Naive thymus-derived CD8-positive, alpha-beta T cell (primary cell): ENCODE measurements at regions not wholly inside any gene's neighbourhood (a gene's known extent, or its start where the extent isn't known, plus 50 kb on each side); places are given as distances from the start of the nearest gene placed in this dataset.
"Not testable (repeated sequence)": the region's sequence is repeated elsewhere in the genome, so short reads cannot be mapped to it uniquely, and the experiment has no call there.

ENCODE experiments used
- ATAC-seq, 2 donors: fragments of 150-1000 bp; cut with Tn5 transposase in 1 of 2; sonication (Bioruptor Pico), chemical (Tn5 transposase) in 1 of 2; 1 replicate in 1 of 2; 2 replicates in 1 of 2; pipeline ENCODE4 v1.10.0; 2021; ENCODE audit warnings: mild to moderate bottlenecking in 2 of 2, moderate library complexity in 2 of 2
- POLR2A ChIA-PET: fragments of 350-600 bp; sonication (Branson Sonifier 250); formaldehyde crosslinking; loops from one replicate; lab custom pipeline; 2021; ENCODE audit warnings: antibody characterized with exemption; lab: Charles Lee
- DNase-seq, 10 donors: peaks; one replicate each; pipeline versions ENCODE4 v3.0.0 to v3.0.0-alpha.2; 2020 to 2022
- H3K27ac Mint-ChIP-seq, 10 donors: one replicate each; pipeline ENCODE4 v1.8.0; 2020 to 2022; ENCODE audit warnings: mild to moderate bottlenecking in 10 of 10, mixed read lengths in 10 of 10, moderate library complexity in 4 of 10, inconsistent platforms in 1 of 10
- H3K27me3 Mint-ChIP-seq, 5 donors: one replicate each; pipeline ENCODE4 v1.8.0; 2021 to 2022; ENCODE audit warnings: mixed read lengths in 5 of 5
- H3K36me3 Mint-ChIP-seq, 3 donors: one replicate each; pipeline ENCODE4 v1.8.0; 2020 to 2022; ENCODE audit warnings: mixed read lengths in 3 of 3, mild to moderate bottlenecking in 2 of 3, inconsistent platforms in 1 of 3
- H3K4me1 Mint-ChIP-seq, 4 donors: one replicate each; pipeline ENCODE4 v1.8.0; 2021 to 2022; ENCODE audit warnings: mixed read lengths in 4 of 4
- H3K4me3 Mint-ChIP-seq, 10 donors: one replicate each; pipeline ENCODE4 v1.8.0; 2020 to 2022; ENCODE audit warnings: mild to moderate bottlenecking in 10 of 10, mixed read lengths in 10 of 10, moderate library complexity in 6 of 10, inconsistent platforms in 1 of 10
- H3K9me3 Mint-ChIP-seq, 9 donors: one replicate each; pipeline ENCODE4 v1.8.0; 2020 to 2022; ENCODE audit warnings: mixed read lengths in 9 of 9, mild to moderate bottlenecking in 3 of 9, inconsistent platforms in 1 of 9, moderate library complexity in 1 of 9

GRCh38 chr5:9761706-9762105 is 131.6 kb upstream of the TAS2R1 start:
- no peak overlapping the region for H3K4me3 Mint-ChIP-seq
- H3K27me3 Mint-ChIP-seq, result peaks cover 0 to 3% (median 0%) of the 10 kb centered on the region in 5 donors
- H3K27ac Mint-ChIP-seq, result no peak overlapping the region
- no peaks in the 10 kb centered on the region for H3K4me1 Mint-ChIP-seq
- H3K36me3 Mint-ChIP-seq, result no peaks in the 10 kb centered on the region
- DNase-seq, result no peak
- H3K9me3 Mint-ChIP-seq, result peaks cover 0 to 18% (median 3%) of the 10 kb centered on the region in 9 donors
- POLR2A ChIA-PET, result no interaction called here
- ATAC-seq, result no peak

DNA sequence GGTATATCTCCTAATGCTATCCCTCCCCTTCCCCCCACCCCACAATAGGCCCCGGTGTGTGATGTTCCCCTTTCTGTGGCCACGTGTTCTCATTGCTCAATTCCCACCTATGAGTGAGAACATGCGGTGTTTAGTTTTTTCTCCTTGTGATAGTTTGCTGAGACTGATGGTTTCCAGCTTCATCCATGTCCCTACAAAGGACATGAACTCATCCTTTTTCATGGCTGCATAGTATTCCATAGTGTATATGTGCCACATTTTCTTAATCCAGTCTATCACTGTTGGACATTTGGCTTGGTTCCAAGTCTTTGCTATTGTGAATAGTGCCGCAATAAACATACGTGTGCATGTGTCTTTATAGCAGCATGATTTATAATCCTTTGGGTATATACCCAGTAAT is 122.5 kb upstream of the TAS2R1 start:
- POLR2A ChIA-PET, DNase-seq, H3K4me1 Mint-ChIP-seq, H3K27me3 Mint-ChIP-seq, H3K36me3 Mint-ChIP-seq, H3K4me3 Mint-ChIP-seq, ATAC-seq, H3K27ac Mint-ChIP-seq: not testable (repeated sequence)
- peaks cover 0 to 17% (median 9%) of the 10 kb centered on the region in 9 donors for H3K9me3 Mint-ChIP-seq

DNA sequence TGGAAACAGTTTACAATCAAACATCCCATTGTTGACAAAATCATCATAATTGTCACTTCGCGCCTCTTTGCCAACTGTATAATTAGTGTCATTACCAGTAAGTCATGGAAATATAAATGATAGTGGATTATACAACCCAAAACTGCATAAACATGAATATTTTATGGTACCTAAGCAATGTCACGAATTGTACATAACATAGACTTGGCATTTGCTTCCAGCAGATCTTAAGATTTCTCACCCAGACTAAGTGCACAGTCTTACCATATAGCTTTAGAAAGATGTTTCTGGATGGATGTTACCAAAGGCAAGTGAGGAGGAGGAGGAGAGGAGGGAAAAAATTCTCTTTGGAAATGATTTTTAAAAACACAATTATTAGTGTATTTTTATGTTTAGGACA is 113.4 kb upstream of the TAS2R1 start:
- H3K27ac Mint-ChIP-seq, result no peak overlapping the region
- H3K9me3 Mint-ChIP-seq, result peaks cover 3 to 44% (median 10%) of the 10 kb centered on the region in 9 donors
- no peaks in the 10 kb centered on the region for H3K36me3 Mint-ChIP-seq
- POLR2A ChIA-PET, result no interaction called here
- ATAC-seq, result no peak
- H3K27me3 Mint-ChIP-seq, result peaks cover 0 to 3% (median 0%) of the 10 kb centered on the region in 5 donors
- H3K4me3 Mint-ChIP-seq, result no peak overlapping the region
- DNase-seq, result no peak
- H3K4me1 Mint-ChIP-seq, result no peaks in the 10 kb centered on the region

- DNase-seq, result no peak
- Mint-ChIP-seq H3K9me3 (peaks cover 1 to 38% (median 10%) of the 10 kb centered on the region in 9 donors), H3K27ac (no peak overlapping the region), H3K36me3 (no peaks in the 10 kb centered on the region), H3K4me1 (no peaks in the 10 kb centered on the region), H3K27me3 (peaks cover 0 to 3% (median 0%) of the 10 kb centered on the region in 5 donors), H3K4me3 (no peak overlapping the region)
- POLR2A ChIA-PET, result no interaction called here
- no peak for ATAC-seq
Measured at GRCh38 chr5:9742848-9743247, 112.7 kb upstream of the TAS2R1 start.

- no peaks in the 10 kb centered on the region for H3K36me3 Mint-ChIP-seq
- ATAC-seq (no peak), DNase-seq (no peak)
- no peaks in the 10 kb centered on the region for H3K4me1 Mint-ChIP-seq
- H3K27ac Mint-ChIP-seq, result no peak overlapping the region
- peaks cover 0 to 23% (median 3%) of the 10 kb centered on the region in 9 donors for H3K9me3 Mint-ChIP-seq
- POLR2A ChIA-PET, result no interaction called here
- no peak overlapping the region for H3K4me3 Mint-ChIP-seq
- H3K27me3 Mint-ChIP-seq, result peaks cover 0 to 6% (median 0%) of the 10 kb centered on the region in 5 donors
Measured at GRCh38 chr5:9739135-9739534, 109.0 kb upstream of the TAS2R1 start.

GRCh38 chr5:9737265-9737664 is 107.1 kb upstream of the TAS2R1 start:
- no peak overlapping the region for H3K4me3 Mint-ChIP-seq
- POLR2A ChIA-PET, result no interaction called here
- no peaks in the 10 kb centered on the region for H3K4me1 Mint-ChIP-seq
- peaks cover 0 to 20% (median 0%) of the 10 kb centered on the region in 9 donors for H3K9me3 Mint-ChIP-seq
- no peak for DNase-seq
- no peak for ATAC-seq
- H3K27me3 Mint-ChIP-seq, result peaks cover 0 to 4% (median 0%) of the 10 kb centered on the region in 5 donors
- no peak overlapping the region for H3K27ac Mint-ChIP-seq
- H3K36me3 Mint-ChIP-seq, result no peaks in the 10 kb centered on the region

DNA sequence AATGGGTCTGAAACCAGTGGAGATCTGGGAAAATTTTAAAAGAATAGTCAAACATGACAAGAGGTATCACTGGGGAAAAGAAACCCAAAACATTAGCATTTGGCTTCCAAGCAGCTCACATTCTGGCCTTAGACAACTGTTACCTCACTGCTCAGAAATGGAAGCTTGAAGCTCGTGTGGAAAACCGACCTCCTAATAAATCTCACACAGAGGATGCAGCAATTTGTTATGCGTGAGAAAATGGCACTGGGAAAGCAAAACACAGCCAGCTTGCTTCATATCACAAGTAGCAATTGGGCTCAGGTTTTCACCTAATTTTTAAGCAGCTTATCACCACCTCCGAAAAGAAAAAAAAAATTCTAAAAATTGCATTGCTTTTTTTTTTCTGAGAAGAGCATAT is 103.3 kb upstream of the TAS2R1 start:
- H3K36me3 Mint-ChIP-seq, result peaks cover 0 to 5% (median 0%) of the 10 kb centered on the region in 3 donors
- no peak for ATAC-seq
- no peak for DNase-seq
- peaks cover 0 to 7% (median 0%) of the 10 kb centered on the region in 5 donors for H3K27me3 Mint-ChIP-seq
- H3K9me3 Mint-ChIP-seq, result peaks cover 0 to 34% (median 4%) of the 10 kb centered on the region in 9 donors
- no peak overlapping the region for H3K27ac Mint-ChIP-seq
- H3K4me3 Mint-ChIP-seq, result no peak overlapping the region
- H3K4me1 Mint-ChIP-seq, result no peaks in the 10 kb centered on the region
- POLR2A ChIA-PET, result no interaction called here

- DNase-seq, result no peak
- Mint-ChIP-seq H3K27ac (no peak overlapping the region), H3K9me3 (peaks cover 0 to 22% (median 5%) of the 10 kb centered on the region in 9 donors), H3K4me3 (no peak overlapping the region), H3K4me1 (no peaks in the 10 kb centered on the region), H3K36me3 (peaks cover 0 to 5% (median 0%) of the 10 kb centered on the region in 3 donors), H3K27me3 (peaks cover 0 to 7% (median 0%) of the 10 kb centered on the region in 5 donors)
- POLR2A ChIA-PET, result no interaction called here
- no peak for ATAC-seq
Measured at GRCh38 chr5:9731159-9731558, 101.0 kb upstream of the TAS2R1 start.

- Mint-ChIP-seq H3K27ac (no peak overlapping the region), H3K27me3 (peaks cover 0 to 7% (median 0%) of the 10 kb centered on the region in 5 donors), H3K9me3 (peaks cover 0 to 18% (median 4%) of the 10 kb centered on the region in 9 donors), H3K36me3 (peaks cover 0 to 5% (median 0%) of the 10 kb centered on the region in 3 donors), H3K4me1 (no peaks in the 10 kb centered on the region), H3K4me3 (no peak overlapping the region)
- no peak for DNase-seq
- ATAC-seq, result no peak
- POLR2A ChIA-PET, result no interaction called here
Measured at GRCh38 chr5:9728261-9728660, 98.1 kb upstream of the TAS2R1 start.

- Mint-ChIP-seq H3K27ac (no peak overlapping the region), H3K4me1 (no peaks in the 10 kb centered on the region), H3K27me3 (peaks cover 0 to 3% (median 0%) of the 10 kb centered on the region in 5 donors), H3K9me3 (peaks cover 0 to 14% (median 4%) of the 10 kb centered on the region in 9 donors), H3K36me3 (peaks cover 0 to 5% (median 0%) of the 10 kb centered on the region in 3 donors), H3K4me3 (no peak overlapping the region)
- ATAC-seq (no peak), DNase-seq (no peak)
- POLR2A ChIA-PET, result no interaction called here
Measured at GRCh38 chr5:9726931-9727330, 96.8 kb upstream of the TAS2R1 start.

DNA sequence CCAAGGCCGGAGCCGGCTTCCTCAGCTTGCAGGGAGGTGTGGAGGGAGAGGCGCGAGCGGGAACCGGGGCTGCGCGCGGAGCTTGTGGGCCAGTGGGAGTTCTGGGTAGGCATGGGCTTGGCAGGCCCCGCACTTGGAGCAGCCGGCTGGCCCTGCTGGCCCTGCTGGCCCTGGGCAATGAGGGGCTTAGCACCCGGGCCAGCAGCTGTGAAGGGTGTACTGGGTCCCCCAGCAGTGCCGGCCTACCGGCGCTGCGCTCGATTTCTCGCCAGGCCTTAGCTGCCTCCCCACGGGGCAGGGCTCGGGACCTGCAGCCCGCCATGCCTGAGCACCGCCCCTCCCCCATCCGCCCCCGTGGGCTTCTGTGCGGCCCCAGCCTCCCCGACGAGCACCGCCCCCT is 95.1 kb upstream of the TAS2R1 start:
- H3K36me3 Mint-ChIP-seq, DNase-seq, H3K4me3 Mint-ChIP-seq, H3K27ac Mint-ChIP-seq, H3K4me1 Mint-ChIP-seq, ATAC-seq, POLR2A ChIA-PET, H3K27me3 Mint-ChIP-seq: not testable (repeated sequence)
- H3K9me3 Mint-ChIP-seq, result peaks cover 0 to 10% (median 0%) of the 10 kb centered on the region in 9 donors

- Mint-ChIP-seq H3K27ac (no peak overlapping the region), H3K4me1 (no peaks in the 10 kb centered on the region), H3K27me3 (peaks cover 0 to 3% (median 0%) of the 10 kb centered on the region in 5 donors), H3K9me3 (peaks cover 0 to 15% (median 0%) of the 10 kb centered on the region in 9 donors), H3K36me3 (no peaks in the 10 kb centered on the region), H3K4me3 (no peak overlapping the region)
- no peak for ATAC-seq
- DNase-seq, result no peak
- POLR2A ChIA-PET, result no interaction called here
Measured at GRCh38 chr5:9724707-9725106, 94.6 kb upstream of the TAS2R1 start.

GRCh38 chr5:9722601-9723180 is 92.5 kb upstream of the TAS2R1 start:
- Mint-ChIP-seq H3K4me3 (no peak overlapping the region), H3K27me3 (no peaks in the 10 kb centered on the region), H3K4me1 (no peaks in the 10 kb centered on the region), H3K36me3 (no peaks in the 10 kb centered on the region), H3K27ac (no peak overlapping the region), H3K9me3 (peaks cover 0 to 11% (median 2%) of the 10 kb centered on the region in 9 donors)
- DNase-seq (no peak), ATAC-seq (no peak)
- POLR2A ChIA-PET, result no interaction called here

DNA sequence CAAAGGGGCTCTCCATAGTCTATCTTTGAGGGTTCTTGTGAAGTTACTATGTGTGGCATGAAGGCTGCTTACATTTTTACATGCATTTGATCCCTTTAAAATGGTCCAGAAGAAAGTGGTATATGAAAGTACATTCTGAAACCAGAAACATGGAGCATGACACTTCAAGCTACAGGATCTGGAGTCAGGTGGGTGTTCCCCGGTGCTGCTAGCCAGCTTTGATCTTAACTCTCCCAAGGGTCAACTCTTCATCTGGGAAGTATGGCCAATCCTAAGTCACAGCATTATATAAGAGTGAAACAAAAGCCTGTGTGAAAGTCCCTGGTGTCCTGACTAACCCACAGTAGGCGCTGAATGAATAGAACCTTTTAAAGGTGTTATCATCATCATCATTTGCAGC is 91.0 kb upstream of the TAS2R1 start:
- Mint-ChIP-seq H3K27ac (no peak overlapping the region), H3K27me3 (no peaks in the 10 kb centered on the region), H3K4me1 (no peaks in the 10 kb centered on the region), H3K4me3 (no peak overlapping the region), H3K36me3 (no peaks in the 10 kb centered on the region), H3K9me3 (peaks cover 0 to 14% (median 5%) of the 10 kb centered on the region in 9 donors)
- POLR2A ChIA-PET, result no interaction called here
- DNase-seq, result no peak
- ATAC-seq, result no peak
